ENCODE measurements at regions not wholly inside any gene's neighbourhood (a gene's known extent, or its start where the extent isn't known, plus 50 kb on each side); places are given as distances from the start of the nearest gene placed in this dataset.
A peak's percentile ranks its signal among the peaks of the same experiment; 100 is the strongest.
"Not testable (repeated sequence)": the region's sequence is repeated elsewhere in the genome, so short reads cannot be mapped to it uniquely, and the experiment has no call there.

GRCh38 chr10:125236091-125236490 lies 75.7 kb upstream of the CTBP2 start:
- no peak for DNase-seq (ENCODE audit: low read depth)

DNA sequence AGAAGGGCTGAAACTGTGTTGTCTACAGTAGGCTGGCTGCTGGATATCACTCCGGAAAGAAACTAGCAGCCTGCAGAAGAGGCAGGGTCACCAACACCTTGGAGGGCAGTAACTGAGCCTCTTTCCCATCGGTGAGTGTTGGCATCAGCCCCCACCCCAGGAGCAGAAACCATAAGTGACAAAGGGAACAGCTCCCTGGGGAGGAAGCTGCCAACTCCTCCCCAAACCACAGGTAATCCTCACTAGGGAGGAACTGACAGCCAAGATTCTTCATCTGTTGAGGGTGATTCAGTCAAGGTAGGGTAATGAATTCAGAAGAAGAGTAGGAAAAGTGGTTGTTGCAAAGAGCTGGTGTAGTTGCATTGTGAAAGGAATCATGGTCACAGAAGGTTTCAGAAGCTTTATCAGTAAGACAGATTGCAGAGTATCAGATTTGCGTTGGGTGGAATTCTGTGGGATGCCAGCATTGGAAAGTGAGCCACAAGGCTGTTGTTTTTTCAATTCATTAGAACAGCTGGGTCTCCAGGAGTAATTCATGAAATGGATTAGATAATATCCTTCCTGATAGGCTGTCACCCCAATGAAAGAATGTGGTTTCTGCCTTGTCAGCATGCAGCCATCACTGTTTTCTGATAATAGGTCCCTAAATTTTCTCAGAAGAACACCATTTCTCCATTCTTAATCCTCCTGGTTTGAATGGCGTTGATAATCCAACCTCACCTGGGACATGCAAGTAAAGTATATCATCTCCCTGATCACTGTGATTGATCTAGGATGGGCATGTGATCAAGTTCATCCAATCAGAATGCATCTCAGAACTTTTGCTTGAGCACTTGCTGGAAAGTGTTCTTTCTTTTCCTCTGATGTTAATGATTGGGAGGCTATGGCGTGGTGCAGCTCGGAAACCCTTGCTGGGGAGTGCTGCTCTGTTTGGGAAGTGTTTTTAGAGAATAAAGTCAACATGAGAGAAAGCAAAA lies 75.0 kb upstream of the CTBP2 start:
- no peak for DNase-seq (ENCODE audit: low read depth)

- DNase-seq (ENCODE audit: low read depth), result peak; percentile 43
These were observed 74.2 kb upstream of the CTBP2 start for GRCh38 chr10:125234576-125234975.

- no peak for DNase-seq (ENCODE audit: low read depth)
These were observed 73.4 kb upstream of the CTBP2 start for GRCh38 chr10:125233726-125234125.

GRCh38 chr10:125232841-125233240 lies 72.5 kb upstream of the CTBP2 start:
- peak; percentile 53 for DNase-seq (ENCODE audit: low read depth)

- DNase-seq (ENCODE audit: low read depth), result no peak
These were observed 71.6 kb upstream of the CTBP2 start for GRCh38 chr10:125231813-125232475.

GRCh38 chr10:125231116-125231812 lies 70.9 kb upstream of the CTBP2 start:
- peak; percentile 98 for DNase-seq (ENCODE audit: low read depth)

GRCh38 chr10:125230251-125230650 lies 69.9 kb upstream of the CTBP2 start:
- no peak for DNase-seq (ENCODE audit: low read depth)

GRCh38 chr10:125228245-125228940 lies 68.0 kb upstream of the CTBP2 start:
- not testable (repeated sequence) for DNase-seq (ENCODE audit: low read depth)

DNA sequence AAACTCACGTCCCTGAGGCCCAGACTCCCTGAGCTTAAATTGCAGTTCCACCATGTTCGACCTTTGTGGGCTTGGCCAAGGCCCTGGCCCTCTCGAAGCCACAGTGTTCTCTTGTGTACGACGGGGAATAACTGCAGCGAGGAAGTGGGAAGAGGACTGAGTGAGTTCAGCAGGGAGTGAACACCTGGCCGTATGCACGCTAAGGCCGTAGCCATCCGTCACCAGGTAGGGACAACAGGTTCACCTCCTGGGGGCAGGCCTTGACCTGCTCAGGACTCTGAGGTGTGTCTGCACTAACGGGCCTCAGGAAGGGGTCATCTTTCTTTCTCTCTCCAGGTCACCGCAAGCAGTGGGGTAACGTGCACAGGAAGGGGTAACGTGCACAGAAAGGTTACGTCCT lies 67.2 kb upstream of the CTBP2 start:
- DNase-seq (ENCODE audit: low read depth), result no peak

DNA sequence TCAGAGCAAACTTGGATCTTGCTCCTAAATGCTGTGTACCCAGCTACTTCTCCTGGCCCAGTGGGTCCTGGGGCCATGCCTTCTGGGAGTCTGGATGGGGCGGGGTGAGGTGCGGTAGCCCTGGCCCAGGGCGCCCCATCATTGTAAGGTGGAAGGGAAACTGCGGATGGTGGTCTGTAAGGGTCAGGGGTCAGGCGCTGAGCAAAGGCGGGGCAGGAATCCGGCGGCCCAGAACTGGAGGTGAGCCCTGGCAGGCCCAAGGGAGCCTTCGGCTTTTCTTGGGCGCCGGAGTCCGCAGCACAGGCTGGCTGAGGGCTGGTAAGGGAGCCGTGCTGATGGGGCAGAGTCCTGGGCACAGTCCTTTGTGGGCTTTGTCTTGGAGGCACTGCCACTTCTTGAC lies 66.5 kb upstream of the CTBP2 start:
- DNase-seq (ENCODE audit: low read depth), result no peak

GRCh38 chr10:125226005-125226404 lies 65.6 kb upstream of the CTBP2 start:
- no peak for DNase-seq (ENCODE audit: low read depth)

- DNase-seq (ENCODE audit: low read depth), result no peak
These were observed 64.7 kb upstream of the CTBP2 start for GRCh38 chr10:125225051-125225450.

DNA sequence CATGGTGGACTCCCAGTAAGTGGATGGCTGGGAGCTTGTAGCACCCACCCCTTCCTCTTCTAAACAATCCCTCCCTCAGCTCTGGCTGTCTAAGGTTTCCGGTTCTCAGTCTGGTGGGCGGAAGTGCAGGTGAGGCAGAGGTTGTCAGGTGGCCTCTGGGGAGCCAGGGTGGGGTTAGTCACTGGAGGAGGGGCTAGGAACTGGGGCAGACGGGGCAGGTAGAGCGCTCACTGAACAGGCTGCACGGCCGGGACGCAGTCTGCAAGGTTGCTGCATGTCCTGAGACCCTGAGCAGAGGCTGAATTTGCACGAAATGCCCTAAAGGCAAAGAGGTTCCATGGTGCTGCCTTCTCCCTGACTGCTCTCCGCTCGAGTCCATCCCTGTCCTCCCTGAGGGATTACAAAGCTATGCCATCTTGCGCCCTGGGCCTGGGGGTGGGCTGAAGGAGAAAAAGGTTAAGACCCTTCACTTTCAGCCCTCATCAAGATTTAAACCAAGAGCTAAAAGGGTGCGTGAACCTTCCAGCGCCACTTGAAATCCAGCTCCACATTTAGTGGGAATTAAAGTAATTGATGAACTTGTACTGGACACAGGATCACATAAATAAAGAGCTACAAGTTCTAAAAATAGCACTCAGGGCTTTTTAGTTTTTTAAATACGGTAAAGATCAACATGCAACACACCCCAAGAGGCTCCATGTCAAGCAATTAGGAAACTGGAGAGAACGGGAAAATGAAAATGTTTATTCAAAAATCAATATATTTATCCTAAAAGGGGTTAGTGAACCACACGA lies 62.3 kb upstream of the CTBP2 start:
- no peak for DNase-seq (ENCODE audit: low read depth)

- DNase-seq (ENCODE audit: low read depth), result no peak
These were observed 61.4 kb upstream of the CTBP2 start for GRCh38 chr10:125221716-125222115.

GRCh38 chr10:125219776-125220175 lies 59.4 kb upstream of the CTBP2 start:
- no peak for DNase-seq (ENCODE audit: low read depth)

GRCh38 chr10:125218967-125219366 lies 58.6 kb upstream of the CTBP2 start:
- no peak for DNase-seq (ENCODE audit: low read depth)

- peak; percentile 46 for DNase-seq (ENCODE audit: low read depth)
These were observed 57.8 kb upstream of the CTBP2 start for GRCh38 chr10:125217990-125218675.

- no peak for DNase-seq (ENCODE audit: low read depth)
These were observed 56.5 kb upstream of the CTBP2 start for GRCh38 chr10:125216861-125217260.

- DNase-seq (ENCODE audit: low read depth), result no peak
These were observed 55.9 kb upstream of the CTBP2 start for GRCh38 chr10:125216309-125216708.

- no peak for DNase-seq (ENCODE audit: low read depth)
These were observed 53.9 kb upstream of the CTBP2 start for GRCh38 chr10:125214283-125214570.

All from EH (cell line).